ENCODE measurements at regions not wholly inside any gene's neighbourhood (a gene's known extent, or its start where the extent isn't known, plus 50 kb on each side); places are given as distances from the start of the nearest gene placed in this dataset.
"Not testable (repeated sequence)": the region's sequence is repeated elsewhere in the genome, so short reads cannot be mapped to it uniquely, and the experiment has no call there.

DNA sequence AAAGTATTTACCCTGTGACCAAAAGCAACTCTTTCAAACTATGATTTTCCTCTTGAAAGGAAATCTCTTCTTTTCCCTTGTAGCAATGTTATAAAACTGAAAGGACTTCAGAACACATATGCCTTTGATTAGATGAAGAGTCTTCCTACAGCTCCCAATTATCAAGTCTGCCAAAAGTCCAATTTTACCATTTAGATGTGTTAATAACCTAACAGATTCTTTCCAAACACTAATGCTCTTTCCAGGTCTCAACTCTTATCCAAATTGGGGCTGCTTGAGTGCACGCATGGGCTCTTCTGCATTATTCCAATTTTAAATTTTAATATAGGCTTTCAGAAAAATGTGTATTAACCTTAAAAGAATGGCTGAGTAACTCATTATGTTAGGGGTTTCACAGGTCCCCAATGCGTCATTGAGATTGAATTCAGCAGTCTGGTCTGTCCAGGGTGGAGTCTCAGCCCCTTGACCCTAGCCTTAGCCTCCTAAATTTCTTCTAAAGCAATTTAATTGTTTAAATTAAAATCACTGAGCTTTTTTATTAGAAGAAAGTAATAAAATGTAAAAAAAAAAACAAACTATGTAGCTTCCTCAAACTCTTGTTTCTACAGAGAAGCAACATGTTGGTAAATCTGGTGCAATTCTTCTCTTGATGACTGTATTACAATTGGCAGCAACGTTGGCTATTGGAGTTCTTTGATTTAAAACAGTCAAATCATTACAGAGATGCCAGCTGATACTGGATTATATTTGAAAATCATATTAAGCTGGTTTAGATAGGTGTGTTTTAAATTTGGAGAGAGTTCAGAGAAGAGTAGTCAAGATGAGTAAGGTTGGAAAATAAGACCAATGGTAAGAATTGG is 170.4 kb downstream of the DKK1 start:
- H3K27me3 ChIP-seq (ENCODE audit: control insufficient read depth, insufficient read depth), result peaks cover 3% of the 10 kb centered on the region
- H3K4me1 ChIP-seq (ENCODE audit: control insufficient read depth, insufficient read depth, low read length), result no peaks in the 10 kb centered on the region
- ATAC-seq, result no peak
- H3K27ac ChIP-seq (ENCODE audit: low read length), result no peak overlapping the region
- intact Hi-C loops (cut with DNase I), result loop anchor here in 3 of 4 donors (5.0 kb wide), 1 partner anchor 177 kb away; no protein-coding TSS in a partner anchor
- no peaks in the 10 kb centered on the region for H3K9me3 ChIP-seq (ENCODE audit: control insufficient read depth, low read length)
- no peak for DNase-seq
- 85% methylated on average over 3 of the region's 3 CpGs for WGBS
- H3K4me3 ChIP-seq (ENCODE audit: low read length), result no peak overlapping the region

DNA sequence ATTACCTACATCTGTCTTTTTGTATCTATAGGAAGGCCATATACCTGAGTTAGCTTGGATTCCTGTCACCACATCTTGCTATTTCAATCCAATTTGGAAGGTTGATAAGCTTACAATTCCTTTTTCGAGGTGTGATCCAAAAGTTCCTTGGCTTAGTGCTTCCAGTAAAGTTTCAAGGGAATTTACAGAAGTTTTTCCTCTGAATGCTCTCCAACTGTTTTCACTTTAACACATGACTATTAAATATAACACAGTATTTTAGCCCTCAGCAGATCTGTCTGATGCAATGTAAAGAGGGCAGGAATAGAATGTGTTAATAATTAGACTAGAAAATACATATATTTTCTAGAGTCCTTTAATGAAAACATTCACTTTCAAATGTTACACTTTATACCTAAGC is 171.4 kb downstream of the DKK1 start:
- DNase-seq (no peak), ATAC-seq (no peak)
- H3K27ac ChIP-seq (ENCODE audit: low read length), result no peak overlapping the region
- 44% methylated on average over 1 of the region's 1 CpG for WGBS
- H3K27me3 ChIP-seq (ENCODE audit: control insufficient read depth, insufficient read depth), result peaks cover 3% of the 10 kb centered on the region
- H3K4me1 ChIP-seq (ENCODE audit: control insufficient read depth, insufficient read depth, low read length), result no peaks in the 10 kb centered on the region
- H3K9me3 ChIP-seq (ENCODE audit: control insufficient read depth, low read length), result no peaks in the 10 kb centered on the region
- H3K4me3 ChIP-seq (ENCODE audit: low read length), result no peak overlapping the region
- intact Hi-C loops (cut with DNase I), result loop anchor here in 3 of 4 donors (5.0 kb wide), 1 partner anchor 178 kb away; no protein-coding TSS in a partner anchor

DNA sequence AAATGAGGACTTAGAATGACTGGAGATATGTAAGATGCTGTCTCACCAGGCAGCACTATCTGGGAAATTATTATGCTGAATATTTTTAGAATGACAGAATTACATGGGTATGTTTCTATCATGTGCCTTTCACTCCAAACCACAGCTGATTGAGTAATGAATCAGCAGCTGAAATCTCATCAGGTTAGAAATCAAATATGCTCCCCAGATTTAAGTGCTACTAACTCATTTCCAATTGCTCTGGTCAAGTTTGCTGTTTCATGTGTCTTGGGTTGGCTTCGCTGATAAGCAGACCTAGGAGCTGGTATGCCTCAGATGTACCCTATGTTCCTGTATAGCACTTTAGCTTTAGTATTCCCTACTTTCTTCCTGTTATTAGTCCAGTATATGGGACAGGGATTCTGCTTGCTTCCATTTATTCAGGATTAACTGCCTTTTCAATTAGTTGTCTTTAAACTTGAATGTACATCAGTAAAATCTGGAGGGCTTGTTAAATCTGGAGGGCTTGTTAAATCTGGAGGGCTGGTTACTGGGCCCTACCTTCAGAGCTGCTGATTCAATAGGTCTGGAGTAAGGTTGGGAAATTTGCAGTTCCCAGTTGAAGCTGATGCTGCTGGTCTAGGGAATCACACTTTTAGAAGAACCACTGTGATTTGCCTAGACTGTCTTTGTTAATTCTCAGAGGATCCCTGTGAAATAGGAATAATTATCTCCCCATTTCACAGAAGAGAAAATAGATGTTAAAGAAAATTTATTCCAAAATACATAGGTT is 172.9 kb downstream of the DKK1 start:
- no peak for DNase-seq
- Histone ChIP-seq H3K27me3 (ENCODE audit: control insufficient read depth, insufficient read depth) (no peaks in the 10 kb centered on the region), H3K4me1 (ENCODE audit: control insufficient read depth, insufficient read depth, low read length) (no peaks in the 10 kb centered on the region), H3K9me3 (ENCODE audit: control insufficient read depth, low read length) (no peaks in the 10 kb centered on the region), H3K4me3 (ENCODE audit: low read length) (no peak overlapping the region), H3K27ac (ENCODE audit: low read length) (no peak overlapping the region)
- no peak for ATAC-seq
- WGBS, result 88% methylated on average over 1 of the region's 1 CpG
- intact Hi-C loops (cut with DNase I), result loop anchor here in 3 of 4 donors (5.0 kb wide), 1 partner anchor 180 kb away; no protein-coding TSS in a partner anchor

DNA sequence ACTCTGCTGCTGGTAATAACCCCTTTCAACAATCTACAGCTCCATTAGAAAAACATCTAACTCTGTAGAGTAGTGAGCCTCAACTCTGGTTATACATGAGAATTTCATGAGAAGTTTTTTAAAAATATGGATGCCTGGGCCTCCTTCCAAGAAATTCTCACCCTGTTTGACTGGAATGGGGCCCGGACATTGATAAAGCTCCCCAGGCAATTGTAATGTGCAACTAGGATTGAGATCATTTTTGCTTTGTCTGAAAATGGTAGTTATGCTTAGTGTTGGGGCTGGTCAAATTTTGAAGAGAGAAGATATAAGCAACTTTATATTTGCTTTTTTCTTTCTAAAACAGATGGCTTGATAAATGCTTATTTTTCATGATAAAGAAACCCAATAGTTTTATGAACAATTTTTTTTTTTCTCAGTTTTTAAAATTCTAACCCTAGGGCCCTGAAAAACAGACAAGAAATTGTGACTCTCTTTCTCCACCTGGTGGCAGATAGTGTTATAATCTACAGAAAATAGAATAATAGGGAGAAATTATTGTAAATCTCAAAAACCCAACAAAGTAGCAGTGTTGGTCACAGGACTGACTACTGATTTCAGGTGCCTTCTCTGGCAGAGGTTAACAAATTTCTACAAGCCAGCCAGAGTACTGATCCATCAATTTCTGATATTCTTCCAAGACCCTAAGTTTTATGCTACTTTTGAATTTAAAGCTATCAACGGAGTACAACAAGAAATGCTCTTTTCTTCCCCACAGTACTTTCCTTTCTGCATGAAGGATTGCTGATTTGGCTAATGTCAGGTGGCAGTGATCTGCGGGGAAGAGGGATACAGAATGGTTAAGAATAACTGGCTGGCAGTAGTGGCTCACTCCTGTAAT is 174.8 kb downstream of the DKK1 start:
- intact Hi-C loops (cut with DNase I), result loop anchor here (2.0 to 5.0 kb wide), 2 partner anchors 180 to 182 kb away; no protein-coding TSS in a partner anchor
- no peak for DNase-seq
- no peak for ATAC-seq
- Histone ChIP-seq H3K9me3 (ENCODE audit: control insufficient read depth, low read length) (no peaks in the 10 kb centered on the region), H3K27ac (ENCODE audit: low read length) (no peak overlapping the region), H3K27me3 (ENCODE audit: control insufficient read depth, insufficient read depth) (no peaks in the 10 kb centered on the region), H3K4me3 (ENCODE audit: low read length) (no peak overlapping the region), H3K4me1 (ENCODE audit: control insufficient read depth, insufficient read depth, low read length) (no peaks in the 10 kb centered on the region)
- 54% methylated on average over 3 of the region's 3 CpGs for WGBS

DNA sequence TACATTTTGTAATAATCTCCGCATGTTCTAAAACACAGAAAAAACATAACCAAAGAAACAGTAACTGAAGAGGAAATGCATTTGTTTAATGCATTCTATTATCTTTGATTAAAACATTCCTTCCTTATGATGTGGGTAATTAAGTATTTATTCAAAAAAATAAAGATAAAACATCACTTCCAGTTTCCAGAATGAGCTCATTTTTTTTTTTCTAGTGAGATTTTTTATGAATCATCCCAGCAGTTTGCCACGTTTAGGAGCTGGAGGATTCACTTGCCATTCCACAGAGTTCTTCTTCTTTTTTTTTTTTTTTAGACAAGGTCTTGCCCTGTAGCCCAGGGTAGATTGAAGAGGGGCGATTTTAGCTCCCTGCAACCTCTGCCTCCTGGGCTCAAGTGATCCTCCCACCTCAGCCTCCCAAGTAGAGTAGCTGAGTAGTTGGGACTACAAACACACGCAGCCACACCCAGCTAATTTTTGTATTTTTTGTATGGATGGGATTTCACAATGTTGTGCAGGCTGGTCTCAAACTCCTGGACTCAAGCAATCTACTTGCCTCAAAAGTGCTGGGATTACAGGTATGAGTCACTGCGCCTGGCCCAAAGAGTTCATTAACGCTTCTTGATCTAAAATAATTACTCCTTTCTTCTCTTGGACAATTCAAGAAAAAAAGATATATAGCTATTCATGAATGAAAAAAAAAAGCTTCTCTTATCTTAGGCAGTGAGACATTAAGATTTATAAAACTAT is 177.3 kb downstream of the DKK1 start:
- DNase-seq (no peak), ATAC-seq (no peak)
- Histone ChIP-seq H3K4me3 (ENCODE audit: low read length) (no peak overlapping the region), H3K9me3 (ENCODE audit: control insufficient read depth, low read length) (no peaks in the 10 kb centered on the region), H3K27ac (ENCODE audit: low read length) (no peak overlapping the region), H3K27me3 (ENCODE audit: control insufficient read depth, insufficient read depth) (no peaks in the 10 kb centered on the region), H3K4me1 (ENCODE audit: control insufficient read depth, insufficient read depth, low read length) (no peaks in the 10 kb centered on the region)
- WGBS, result 77% methylated on average over 6 of the region's 6 CpGs
- intact Hi-C loops (cut with DNase I), result no loop called here

DNA sequence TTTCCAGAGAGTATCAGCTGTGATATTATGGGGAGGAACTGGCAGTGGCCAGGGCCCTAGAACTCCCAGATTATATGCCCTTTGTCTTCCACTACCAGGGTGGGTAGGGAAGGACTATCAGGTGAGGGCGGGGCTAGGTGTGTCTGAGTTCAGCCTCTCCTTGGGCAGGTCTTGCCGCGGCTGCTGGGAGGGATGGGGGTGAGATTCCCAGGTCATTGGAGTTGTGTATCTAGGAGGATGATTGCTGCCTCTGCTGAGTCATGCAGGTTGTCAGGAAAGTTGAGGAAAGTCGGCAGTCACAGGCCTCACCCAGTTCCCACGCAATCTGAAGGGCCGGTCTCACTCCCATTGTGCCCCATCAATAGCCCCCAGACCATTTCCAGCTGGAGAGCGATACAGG is 185.2 kb downstream of the DKK1 start:
- H3K4me1 ChIP-seq (ENCODE audit: control insufficient read depth, insufficient read depth, low read length), result no peaks in the 10 kb centered on the region
- H3K27ac ChIP-seq (ENCODE audit: low read length), result no peak overlapping the region
- H3K4me3 ChIP-seq (ENCODE audit: low read length), result no peak overlapping the region
- ATAC-seq (no peak), DNase-seq (no peak)
- WGBS, result 86% methylated on average over 7 of the region's 7 CpGs
- intact Hi-C loops (cut with DNase I), result no loop called here
- H3K9me3 ChIP-seq (ENCODE audit: control insufficient read depth, low read length), result no peaks in the 10 kb centered on the region
- no peaks in the 10 kb centered on the region for H3K27me3 ChIP-seq (ENCODE audit: control insufficient read depth, insufficient read depth)

DNA sequence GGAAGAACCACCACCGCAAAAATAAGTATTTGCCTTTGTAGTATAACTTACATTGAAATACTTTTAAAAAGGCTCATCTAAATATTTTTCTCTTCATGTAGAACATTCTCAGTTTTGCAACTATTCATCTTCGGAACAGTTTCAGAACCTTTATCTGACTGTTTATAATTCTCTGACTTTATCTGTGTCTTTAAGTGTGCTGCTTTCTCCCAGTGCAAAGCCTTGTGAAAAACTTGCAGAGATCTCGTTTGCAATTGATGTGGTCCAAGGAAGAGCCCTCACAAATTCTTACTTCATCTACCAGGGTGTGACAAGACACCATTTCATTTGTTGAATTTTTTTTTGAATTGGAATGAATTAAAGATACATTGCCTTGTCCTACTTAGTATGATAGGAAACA is 186.4 kb downstream of the DKK1 start:
- no peak for ATAC-seq
- Histone ChIP-seq H3K27ac (ENCODE audit: low read length) (no peak overlapping the region), H3K4me3 (ENCODE audit: low read length) (no peak overlapping the region), H3K27me3 (ENCODE audit: control insufficient read depth, insufficient read depth) (no peaks in the 10 kb centered on the region), H3K9me3 (ENCODE audit: control insufficient read depth, low read length) (no peaks in the 10 kb centered on the region), H3K4me1 (ENCODE audit: control insufficient read depth, insufficient read depth, low read length) (no peaks in the 10 kb centered on the region)
- intact Hi-C loops (cut with DNase I), result no loop called here
- 72% methylated on average over 3 of the region's 3 CpGs for WGBS
- DNase-seq, result no peak

DNA sequence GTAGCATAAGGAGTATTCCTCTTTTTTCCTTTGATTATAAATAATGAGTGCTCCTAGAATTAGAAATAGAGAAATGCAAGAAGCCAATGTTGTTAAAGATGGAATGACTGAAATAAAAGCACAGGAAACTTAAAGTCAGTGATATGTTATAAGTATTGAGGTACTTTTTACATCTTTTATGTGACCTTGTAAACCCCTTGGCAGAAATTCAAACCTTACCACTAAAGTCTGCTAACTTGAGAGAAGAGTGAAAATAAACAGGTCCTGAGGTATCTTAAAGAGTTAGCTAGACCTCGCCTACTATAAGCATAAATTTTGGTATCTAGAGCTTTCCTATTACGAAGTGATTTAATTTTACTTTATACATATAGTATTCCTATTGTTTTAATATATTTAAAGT is 188.2 kb downstream of the DKK1 start:
- intact Hi-C loops (cut with DNase I), result no loop called here
- Histone ChIP-seq H3K27me3 (ENCODE audit: control insufficient read depth, insufficient read depth) (no peaks in the 10 kb centered on the region), H3K27ac (ENCODE audit: low read length) (no peak overlapping the region), H3K4me1 (ENCODE audit: control insufficient read depth, insufficient read depth, low read length) (no peaks in the 10 kb centered on the region), H3K4me3 (ENCODE audit: low read length) (no peak overlapping the region), H3K9me3 (ENCODE audit: control insufficient read depth, low read length) (no peaks in the 10 kb centered on the region)
- WGBS, result 74% methylated on average over 2 of the region's 2 CpGs
- no peak for ATAC-seq
- DNase-seq, result no peak

DNA sequence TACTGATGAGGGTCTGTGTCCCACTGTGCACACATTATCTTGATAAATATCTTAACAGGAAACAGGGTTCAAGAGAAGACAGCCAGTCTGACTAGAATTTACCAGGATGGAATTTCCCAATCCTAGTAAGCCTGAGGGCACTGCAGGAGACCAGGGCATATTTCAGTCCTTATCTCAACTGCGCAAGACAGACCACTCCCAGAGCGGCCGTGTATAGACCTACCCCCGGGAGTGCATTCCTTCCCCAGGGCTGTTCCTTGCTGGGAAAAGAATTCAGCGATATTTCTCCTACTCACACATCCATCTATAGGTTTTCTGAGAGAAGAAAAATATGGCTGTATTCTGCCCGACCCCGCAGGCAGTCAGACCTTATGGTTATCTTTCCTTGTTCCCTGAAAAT is 191.3 kb downstream of the DKK1 start:
- H3K27me3 ChIP-seq (ENCODE audit: control insufficient read depth, insufficient read depth); ATAC-seq; H3K4me3 ChIP-seq (ENCODE audit: low read length); H3K27ac ChIP-seq (ENCODE audit: low read length); H3K9me3 ChIP-seq (ENCODE audit: control insufficient read depth, low read length); intact Hi-C loops (cut with DNase I); DNase-seq; H3K4me1 ChIP-seq (ENCODE audit: control insufficient read depth, insufficient read depth, low read length): not testable (repeated sequence)
- WGBS, result 85% methylated on average over 7 of the region's 7 CpGs

DNA sequence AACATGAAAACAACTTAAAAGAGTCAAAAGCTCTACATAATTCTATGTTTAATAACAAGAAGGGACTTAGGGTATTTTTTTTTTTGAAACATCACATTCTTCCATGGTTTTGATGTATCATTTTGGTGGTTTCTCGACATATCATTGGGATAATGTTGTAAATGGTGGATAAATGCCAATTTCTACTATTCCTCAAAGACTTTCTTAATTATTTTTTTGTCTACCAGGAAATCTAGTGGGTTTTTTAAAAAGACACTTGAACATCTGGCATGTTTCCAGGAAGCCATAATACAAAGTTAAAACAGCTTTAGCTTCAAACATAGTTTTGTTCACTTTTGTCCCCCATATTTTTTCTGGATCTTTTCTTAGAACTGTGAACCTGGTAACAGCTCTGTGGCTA is 200.4 kb downstream of the DKK1 start:
- intact Hi-C loops (cut with DNase I), result no loop called here
- H3K4me1 ChIP-seq (ENCODE audit: control insufficient read depth, insufficient read depth, low read length), result no peaks in the 10 kb centered on the region
- H3K27me3 ChIP-seq (ENCODE audit: control insufficient read depth, insufficient read depth), result no peaks in the 10 kb centered on the region
- H3K4me3 ChIP-seq (ENCODE audit: low read length), result no peak overlapping the region
- ATAC-seq (no peak), DNase-seq (no peak)
- H3K27ac ChIP-seq (ENCODE audit: low read length), result no peak overlapping the region
- WGBS, result 41% methylated on average over 1 of the region's 1 CpG
- H3K9me3 ChIP-seq (ENCODE audit: control insufficient read depth, low read length), result no peaks in the 10 kb centered on the region
